OCI-LY3 (cell line): ENCODE measurements at regions not wholly inside any gene's neighbourhood (a gene's known extent, or its start where the extent isn't known, plus 50 kb on each side); places are given as distances from the start of the nearest gene placed in this dataset.

Experiments
- H2AFZ ChIP-seq: fragments of 200-600, 300-600 bp; shearing (Covaris generic); 2 replicates; pipeline ENCODE4 v1.6.0; 2014; ENCODE audit warnings: antibody characterized with exemption, low read depth, low read length
- H3K27ac ChIP-seq: fragments of 200-600, 300-600 bp; sonication (generic); 2 replicates; pipeline ENCODE4 v1.5.1; 2014; ENCODE audit warnings: mild to moderate bottlenecking, low read length, moderate library complexity, mixed read lengths
- H3K27me3 ChIP-seq: fragments of 200-600, 300-600 bp; sonication (generic); 2 replicates; pipeline ENCODE4 v1.6.1; 2014; ENCODE audit warnings: low read depth, low read length, mixed read lengths
- H3K36me3 ChIP-seq: fragments of 200-600, 300-600 bp; sonication (generic); replicated peaks from 2 replicates; pipeline ENCODE3; 2014; ENCODE audit warnings: low read depth, low read length, mixed read lengths
- H3K4me1 ChIP-seq: fragments of 300-600, 200-600 bp; sonication (generic); 2 replicates; pipeline ENCODE4 v1.6.1; 2014; ENCODE audit warnings: low read length, mixed read lengths
- H3K4me2 ChIP-seq: fragments of 200-600, 300-600 bp; sonication (generic); 2 replicates; pipeline ENCODE4 v1.6.1; 2014; ENCODE audit warnings: low read length, mixed read lengths
- H3K4me3 ChIP-seq: fragments of 300-600, 200-600 bp; sonication (generic); 2 replicates; pipeline ENCODE4 v1.5.1; 2014; ENCODE audit warnings: antibody characterized with exemption, mild to moderate bottlenecking, low read length, moderate library complexity
- H3K79me2 ChIP-seq: fragments of 300-600, 200-600 bp; shearing (Covaris generic); 2 replicates; pipeline ENCODE4 v1.6.1; 2014; ENCODE audit warnings: mild to moderate bottlenecking, low read length, mixed read lengths
- H3K9ac ChIP-seq: fragments of 300-600, 200-600 bp; shearing (Covaris generic); 2 replicates; pipeline ENCODE4 v1.6.0; 2014; ENCODE audit warnings: mild to moderate bottlenecking, low read length, moderate library complexity
- H3K9me3 ChIP-seq: fragments of 200-600, 300-600 bp; shearing (Covaris generic); 2 replicates; pipeline ENCODE4 v1.6.1; 2014; ENCODE audit warnings: low read length, mixed read lengths; ENCODE audit not compliant: insufficient read depth
- H4K20me1 ChIP-seq: fragments of 200-600, 300-600 bp; sonication (generic); 2 replicates; pipeline ENCODE4 v1.6.1; 2016; ENCODE audit warnings: low read length, mixed read lengths; ENCODE audit not compliant: insufficient read depth
- CTCF ChIP-seq: fragments of 200-600, 300-600 bp; sonication (generic); IDR thresholded peaks from 2 replicates; pipeline ENCODE4 v1.5.1; 2014; ENCODE audit warnings: antibody characterized with exemption, low read length, low read depth
- EZH2phosphoT487 ChIP-seq: fragments of 200-600 bp; shearing (Covaris generic); IDR thresholded peaks from 2 replicates; pipeline ENCODE4 v1.6.1; 2018; ENCODE audit warnings: antibody characterized with exemption, mixed run types, low read depth

- no peaks in the 10 kb centered on the region for H3K4me1 ChIP-seq
- H3K9ac ChIP-seq = no peak overlapping the region
- H3K4me3 ChIP-seq = no peak overlapping the region
- H3K79me2 ChIP-seq = no peaks in the 10 kb centered on the region
- H3K36me3 ChIP-seq = no peaks in the 10 kb centered on the region
- H3K27ac ChIP-seq = no peak overlapping the region
- no peak overlapping the region for H3K4me2 ChIP-seq
- TF ChIP-seq CTCF (no peak), EZH2phosphoT487 (no peak)
- no peaks in the 10 kb centered on the region for H3K9me3 ChIP-seq
- no peaks in the 10 kb centered on the region for H3K27me3 ChIP-seq
- H2AFZ ChIP-seq = no peak overlapping the region
- H4K20me1 ChIP-seq = no peaks in the 10 kb centered on the region
Observed at GRCh38 chr9:26539867-26540493, 352.6 kb downstream of the CAAP1 start.

GRCh38 chr9:26537211-26537610 is 355.4 kb downstream of the CAAP1 start:
- Histone ChIP-seq H3K79me2 (no peaks in the 10 kb centered on the region), H3K9me3 (no peaks in the 10 kb centered on the region), H3K27me3 (no peaks in the 10 kb centered on the region), H3K27ac (no peak overlapping the region), H3K36me3 (no peaks in the 10 kb centered on the region), H3K4me3 (no peak overlapping the region), H3K4me1 (no peaks in the 10 kb centered on the region), H2AFZ (no peak overlapping the region), H3K4me2 (no peak overlapping the region), H4K20me1 (no peaks in the 10 kb centered on the region), H3K9ac (no peak overlapping the region)
- TF ChIP-seq CTCF = no peak
- TF ChIP-seq EZH2phosphoT487 = no peak

- H3K27ac ChIP-seq = no peak overlapping the region
- H3K9me3 ChIP-seq = no peaks in the 10 kb centered on the region
- no peak overlapping the region for H3K4me2 ChIP-seq
- no peaks in the 10 kb centered on the region for H4K20me1 ChIP-seq
- no peak overlapping the region for H2AFZ ChIP-seq
- H3K9ac ChIP-seq = no peak overlapping the region
- no peaks in the 10 kb centered on the region for H3K79me2 ChIP-seq
- no peaks in the 10 kb centered on the region for H3K36me3 ChIP-seq
- H3K4me1 ChIP-seq = no peaks in the 10 kb centered on the region; the same call in 1 of the 2 replicates
- TF ChIP-seq EZH2phosphoT487 = no peak
- TF ChIP-seq CTCF = no peak
- H3K27me3 ChIP-seq = no peaks in the 10 kb centered on the region
- H3K4me3 ChIP-seq = no peak overlapping the region
Observed at GRCh38 chr9:26535151-26535550, 357.5 kb downstream of the CAAP1 start.

GRCh38 chr9:26530841-26531240 is 361.8 kb downstream of the CAAP1 start:
- H3K27ac ChIP-seq = no peak overlapping the region
- H3K79me2 ChIP-seq = no peaks in the 10 kb centered on the region
- no peak for TF ChIP-seq EZH2phosphoT487
- no peak for TF ChIP-seq CTCF
- H3K4me3 ChIP-seq = no peak overlapping the region
- H2AFZ ChIP-seq = no peak overlapping the region
- H3K9me3 ChIP-seq = no peaks in the 10 kb centered on the region
- no peaks in the 10 kb centered on the region; the same call in 1 of the 2 replicates for H3K4me1 ChIP-seq
- no peak overlapping the region for H3K4me2 ChIP-seq
- H4K20me1 ChIP-seq = no peaks in the 10 kb centered on the region
- H3K9ac ChIP-seq = no peak overlapping the region
- H3K36me3 ChIP-seq = no peaks in the 10 kb centered on the region
- H3K27me3 ChIP-seq = no peaks in the 10 kb centered on the region
